Transverse colon (tissue), 4 donors: ENCODE measurements at regions not wholly inside any gene's neighbourhood (a gene's known extent, or its start where the extent isn't known, plus 50 kb on each side); places are given as distances from the start of the nearest gene placed in this dataset.
"Not testable (repeated sequence)": the region's sequence is repeated elsewhere in the genome, so short reads cannot be mapped to it uniquely, and the experiment has no call there.

ENCODE experiments used
- DNase-seq: peaks from one replicate; pipeline ENCODE4 v3.0.0-alpha.2; 2019
- H3K27ac ChIP-seq, 4 donors: fragments of 200-600 bp; sonication (generic); 2 replicates each; pipeline ENCODE4 v1.5.1; 2016 to 2018; ENCODE audit warnings: inconsistent platforms in 4 of 4
- H3K27me3 ChIP-seq: fragments of 200-600 bp; sonication (generic); 2 replicates; pipeline ENCODE4 v1.5.1; 2017; ENCODE audit warnings: inconsistent platforms
- H3K36me3 ChIP-seq, 4 donors: fragments of 200-600 bp; sonication (generic); 2 replicates each; pipeline ENCODE4 v1.5.1; 2017 to 2019; ENCODE audit warnings: inconsistent platforms in 4 of 4
- H3K4me1 ChIP-seq, 4 donors: fragments of 200-600 bp; sonication (generic); 2 replicates each; pipeline ENCODE4 v1.5.1; 2017 to 2020; ENCODE audit warnings: inconsistent platforms in 4 of 4
- H3K4me3 ChIP-seq, 4 donors: fragments of 200-600 bp; sonication (generic); 1 replicate in 1 of 4; 2 replicates in 3 of 4; pipeline versions ENCODE4 v1.5.1 to v1.6.1; 2017 to 2019; ENCODE audit warnings: inconsistent platforms in 4 of 4
- H3K9me3 ChIP-seq, 2 donors: fragments of 200-600 bp; sonication (generic); 2 replicates each; pipeline ENCODE4 v1.5.1; 2017 to 2019; ENCODE audit warnings: inconsistent platforms in 2 of 2
- CTCF ChIP-seq, 5 experiments: fragments of 200-600 bp in 3 of 5; fragments of 450-650 bp in 2 of 5; sonication (generic) in 3 of 5; IDR thresholded peaks; 1 replicate in 2 of 5; 2 replicates in 3 of 5; pipeline ENCODE4 v1.5.1; 2016 to 2017; ENCODE audit warnings: antibody characterized with exemption in 5 of 5, inconsistent platforms in 3 of 5, mild to moderate bottlenecking in 2 of 5, moderate library complexity in 1 of 5
- EP300 ChIP-seq: sonication (generic); formaldehyde crosslinking; IDR thresholded peaks from one replicate; pipeline ENCODE4 v1.6.1; 2017; ENCODE audit warnings: antibody characterized with exemption, low read depth
- POLR2A ChIP-seq: fragments of 450-650 bp; IDR thresholded peaks from one replicate; pipeline ENCODE4 v1.6.1; 2016; ENCODE audit warnings: antibody characterized with exemption, mild to moderate bottlenecking, moderate library complexity
- POLR2AphosphoS5 ChIP-seq, 3 donors: sonication (generic); formaldehyde crosslinking; IDR thresholded peaks; one replicate each; pipeline ENCODE4 v1.6.1; 2016; ENCODE audit warnings: antibody characterized with exemption in 3 of 3
- WGBS, 2 donors: methylation state at CpG; one replicate each; pipeline ENCODE4 v1.1.5; 2018; ENCODE audit warnings: low coverage in 1 of 2; 5-methylcytosine and 5-hydroxymethylcytosine counted together
- in situ Hi-C, 4 donors: fragments of 200-750 bp; cut with MboI; loops; one replicate each; pipeline versions ENCODE4 v1.15.0 to v1.15.1; 2017; ENCODE audit warnings: low sequenced_read_pairs in 3 of 4, low pct_ligation_motif_present in 1 of 4, low pct_unique_long_range_greater_than_20kb in 1 of 4
- intact Hi-C: fragments of 100-400 bp; cut with DNase I; formaldehyde crosslinking; loops from one replicate; pipeline ENCODE4 v1.15.1; 2023; ENCODE audit warnings: low total_unique reads

GRCh38 chr2:83104202-83104601 is 1354.9 kb downstream of the SUCLG1 start:
- 88 to 100% methylated on average over 1 of the region's 1 CpG for WGBS, 2 donors
- intact Hi-C loops, result no loop called here

DNA sequence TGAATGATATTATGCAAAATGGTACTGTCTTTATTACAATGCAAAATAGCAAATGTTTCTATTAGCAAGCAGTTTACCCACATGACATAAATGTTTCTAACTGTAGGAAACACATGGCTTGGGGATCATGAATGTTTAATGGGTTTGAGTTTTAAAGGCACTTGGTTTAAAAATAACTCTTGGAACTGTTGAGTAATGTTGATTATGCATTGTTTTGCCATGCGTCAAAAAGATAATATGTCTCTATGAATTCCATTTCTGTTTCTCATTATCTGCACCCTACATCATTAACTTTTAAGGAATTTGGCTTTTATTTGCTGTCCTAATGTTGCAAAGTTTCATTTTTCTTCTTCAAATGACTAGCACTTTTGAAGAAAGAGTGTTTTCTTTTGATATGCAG is 1355.5 kb downstream of the SUCLG1 start:
- TF ChIP-seq CTCF (IDR thresholded peaks at IDR 0.05) (no peak), POLR2A (no peak), POLR2AphosphoS5 (IDR thresholded peaks at IDR 0.05) (no peak)
- intact Hi-C loops, result no loop called here
- Histone ChIP-seq H3K4me3 (no peak overlapping the region), H3K27ac (no peak overlapping the region), H3K27me3 (no peaks in the 10 kb centered on the region), H3K4me1 (no peaks in the 10 kb centered on the region), H3K36me3 (no peaks in the 10 kb centered on the region), H3K9me3 (no peaks in the 10 kb centered on the region)
- DNase-seq, result no peak
- in situ Hi-C loops, result no loop called here
- 50 to 56% methylated on average over 1 of the region's 1 CpG for WGBS, 2 donors

More at GRCh38 chr2:83104202-83104601, 1354.9 kb downstream of the SUCLG1 start:
- H3K9me3 ChIP-seq, result no peaks in the 10 kb centered on the region
- in situ Hi-C loops, result no loop called here
- H3K27ac ChIP-seq, result no peak overlapping the region
- H3K36me3 ChIP-seq, result no peaks in the 10 kb centered on the region
- no peaks in the 10 kb centered on the region for H3K4me1 ChIP-seq
- no peak overlapping the region for H3K4me3 ChIP-seq
- no peaks in the 10 kb centered on the region for H3K27me3 ChIP-seq
- no peak for TF ChIP-seq CTCF (IDR thresholded peaks at IDR 0.05)
- TF ChIP-seq EP300, result no peak
- TF ChIP-seq POLR2A, result no peak
- TF ChIP-seq POLR2AphosphoS5 (IDR thresholded peaks at IDR 0.05), result no peak
- no peak for DNase-seq

- intact Hi-C loops, H3K36me3 ChIP-seq, DNase-seq, H3K9me3 ChIP-seq, H3K27me3 ChIP-seq, H3K27ac ChIP-seq, H3K4me1 ChIP-seq, H3K4me3 ChIP-seq, in situ Hi-C loops: not testable (repeated sequence)
- 92% methylated on average over 15 of the region's 15 CpGs; no CpG with 5 or more reads in 1 of the 2 donors for WGBS, 2 donors
These were observed 1370.0 kb downstream of the SUCLG1 start for GRCh38 chr2:83089051-83089450.

- Histone ChIP-seq H3K4me1 (peaks cover 0 to 13% (median 9%) of the 10 kb centered on the region in 4 donors), H3K9me3 (no peaks in the 10 kb centered on the region), H3K27ac (no peak overlapping the region), H3K4me3 (no peak overlapping the region), H3K27me3 (no peaks in the 10 kb centered on the region), H3K36me3 (no peaks in the 10 kb centered on the region)
- no peak for DNase-seq
- 92% methylated on average over 1 to 2 of the region's 2 CpGs for WGBS, 2 donors
- intact Hi-C loops, result no loop called here
- in situ Hi-C loops, result no loop called here
- TF ChIP-seq CTCF (IDR thresholded peaks at IDR 0.05) (no peak), EP300 (no peak), POLR2A (no peak), POLR2AphosphoS5 (IDR thresholded peaks at IDR 0.05) (no peak)
These were observed 1373.2 kb downstream of the SUCLG1 start for GRCh38 chr2:83085869-83086268.

- Histone ChIP-seq H3K4me1 (peaks cover 0 to 13% (median 9%) of the 10 kb centered on the region in 4 donors), H3K27me3 (no peaks in the 10 kb centered on the region), H3K4me3 (no peak overlapping the region), H3K27ac (no peak overlapping the region), H3K9me3 (no peaks in the 10 kb centered on the region), H3K36me3 (no peaks in the 10 kb centered on the region)
- no peak for DNase-seq
- TF ChIP-seq CTCF (IDR thresholded peaks at IDR 0.05), result no peak
- TF ChIP-seq POLR2AphosphoS5 (IDR thresholded peaks at IDR 0.05), result peak in 1 of 3 donors; percentile 28
- intact Hi-C loops (no loop called here), in situ Hi-C loops (no loop called here)
- 42% methylated on average over 6 of the region's 6 CpGs for WGBS, 2 donors
These were observed 1377.0 kb downstream of the SUCLG1 start for GRCh38 chr2:83081826-83082690.
